Hepatic stellate cell (primary cell): ENCODE measurements at regions not wholly inside any gene's neighbourhood (a gene's known extent, or its start where the extent isn't known, plus 50 kb on each side); places are given as distances from the start of the nearest gene placed in this dataset.
A peak's percentile ranks its signal among the peaks of the same experiment; 100 is the strongest.
"Not testable (repeated sequence)": the region's sequence is repeated elsewhere in the genome, so short reads cannot be mapped to it uniquely, and the experiment has no call there.

ENCODE experiments used
- DNase-seq: peaks from one replicate; pipeline ENCODE4 v3.0.0; 2011; ENCODE audit warnings: low spot score

DNA sequence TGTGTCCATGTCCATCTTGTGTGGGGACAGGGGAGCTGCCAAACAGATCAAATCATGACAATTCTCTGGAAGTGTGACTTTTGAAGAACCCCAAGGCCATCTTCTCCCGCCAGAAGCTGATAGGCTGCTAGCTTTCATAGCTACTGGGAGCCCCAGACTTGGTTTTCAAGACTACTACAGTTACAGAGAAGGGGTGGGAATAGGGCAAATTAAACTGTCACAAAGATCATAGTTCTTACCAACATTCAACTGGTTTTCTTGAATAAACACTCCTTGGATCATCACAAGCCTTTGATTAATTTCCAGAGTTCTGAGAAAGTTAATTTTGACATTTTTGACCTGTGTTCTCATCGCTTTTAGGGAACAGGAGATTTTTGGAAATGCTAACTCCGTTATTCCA lies 67.8 kb upstream of the FARP1 start:
- DNase-seq: no peak

- DNase-seq: not testable (repeated sequence)
These were observed 66.6 kb upstream of the FARP1 start for GRCh38 chr13:98076309-98076708.

GRCh38 chr13:98080280-98080679 lies 62.6 kb upstream of the FARP1 start:
- DNase-seq: no peak

- DNase-seq: peak; percentile 74
These were observed 59.4 kb upstream of the FARP1 start for GRCh38 chr13:98083507-98083906.

- DNase-seq: no peak
These were observed 59.0 kb upstream of the FARP1 start for GRCh38 chr13:98083936-98084335.

GRCh38 chr13:98089246-98089645 lies 53.6 kb upstream of the FARP1 start:
- peak; percentile 60 for DNase-seq

GRCh38 chr13:98092888-98093287 lies 50.0 kb upstream of the FARP1 start:
- no peak for DNase-seq
